Ascending aorta (tissue), 2 donors: ENCODE measurements at regions not wholly inside any gene's neighbourhood (a gene's known extent, or its start where the extent isn't known, plus 50 kb on each side); places are given as distances from the start of the nearest gene placed in this dataset.

Source experiments
- DNase-seq, 2 donors: peaks; one replicate each; pipeline ENCODE4 v3.0.0-alpha.2; 2019; ENCODE audit warnings: low spot score in 2 of 2
- H3K27ac ChIP-seq, 2 donors: fragments of 200-600 bp; sonication (generic); one replicate each; pipeline ENCODE4 v1.5.1; 2016 to 2017; ENCODE audit warnings: mild to moderate bottlenecking in 1 of 2
- H3K27me3 ChIP-seq: fragments of 200-600 bp; sonication (generic); one replicate; pipeline ENCODE4 v1.5.1; 2017
- H3K36me3 ChIP-seq, 2 donors: fragments of 200-600 bp; sonication (generic); one replicate each; pipeline ENCODE4 v1.5.1; 2016
- H3K4me1 ChIP-seq, 2 donors: fragments of 200-600 bp; sonication (generic); one replicate each; pipeline ENCODE4 v1.5.1; 2016 to 2017; ENCODE audit warnings: mild to moderate bottlenecking in 1 of 2
- H3K4me3 ChIP-seq, 2 donors: fragments of 200-600 bp; sonication (generic); one replicate each; pipeline ENCODE4 v1.5.1; 2016 to 2017; ENCODE audit warnings: mild to moderate bottlenecking in 1 of 2
- H3K9me3 ChIP-seq, 2 donors: fragments of 200-600 bp; sonication (generic); one replicate each; pipeline ENCODE4 v1.5.1; 2016
- intact Hi-C: fragments of 100-400 bp; cut with DNase I; formaldehyde crosslinking; loops from one replicate; pipeline ENCODE4 v1.15.1; 2023
- TF ChIP-seq, protein P1 (sequence below), 3 experiments: fragments of 200-600 bp in 2 of 3; fragments of 450-650 bp in 1 of 3; sonication (generic) in 2 of 3; IDR thresholded peaks; one replicate each; pipeline ENCODE4 v1.5.1; 2016 to 2019; ENCODE audit warnings: antibody characterized with exemption in 3 of 3, mild to moderate bottlenecking in 1 of 3, moderate library complexity in 1 of 3

DNA sequence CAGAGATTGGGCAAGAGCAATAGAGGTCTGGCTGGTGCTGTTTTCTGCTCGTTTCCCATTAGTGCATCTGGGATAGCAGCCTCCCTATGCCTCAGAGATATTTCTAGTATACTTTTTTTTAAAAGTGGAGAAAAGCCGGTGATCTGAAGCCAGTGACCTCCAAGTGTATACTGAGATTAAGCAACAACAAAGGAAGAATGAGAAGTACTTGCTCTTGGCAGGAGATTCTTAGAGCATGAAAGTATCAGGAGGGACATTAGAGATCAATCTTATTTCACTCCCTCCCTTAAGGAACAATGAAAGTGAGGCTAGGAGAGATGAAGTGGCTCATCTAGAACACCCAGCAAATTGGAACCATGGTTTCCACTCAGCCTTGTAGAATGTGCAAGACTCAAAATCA lies 423.3 kb downstream of the SOX2 start:
- TF ChIP-seq, protein P1, sequence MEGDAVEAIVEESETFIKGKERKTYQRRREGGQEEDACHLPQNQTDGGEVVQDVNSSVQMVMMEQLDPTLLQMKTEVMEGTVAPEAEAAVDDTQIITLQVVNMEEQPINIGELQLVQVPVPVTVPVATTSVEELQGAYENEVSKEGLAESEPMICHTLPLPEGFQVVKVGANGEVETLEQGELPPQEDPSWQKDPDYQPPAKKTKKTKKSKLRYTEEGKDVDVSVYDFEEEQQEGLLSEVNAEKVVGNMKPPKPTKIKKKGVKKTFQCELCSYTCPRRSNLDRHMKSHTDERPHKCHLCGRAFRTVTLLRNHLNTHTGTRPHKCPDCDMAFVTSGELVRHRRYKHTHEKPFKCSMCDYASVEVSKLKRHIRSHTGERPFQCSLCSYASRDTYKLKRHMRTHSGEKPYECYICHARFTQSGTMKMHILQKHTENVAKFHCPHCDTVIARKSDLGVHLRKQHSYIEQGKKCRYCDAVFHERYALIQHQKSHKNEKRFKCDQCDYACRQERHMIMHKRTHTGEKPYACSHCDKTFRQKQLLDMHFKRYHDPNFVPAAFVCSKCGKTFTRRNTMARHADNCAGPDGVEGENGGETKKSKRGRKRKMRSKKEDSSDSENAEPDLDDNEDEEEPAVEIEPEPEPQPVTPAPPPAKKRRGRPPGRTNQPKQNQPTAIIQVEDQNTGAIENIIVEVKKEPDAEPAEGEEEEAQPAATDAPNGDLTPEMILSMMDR (IDR thresholded peaks at IDR 0.05), result no peak
- intact Hi-C loops, result no loop called here
- no peak overlapping the region for H3K4me3 ChIP-seq
- no peaks in the 10 kb centered on the region for H3K4me1 ChIP-seq
- H3K27ac ChIP-seq, result no peak overlapping the region
- H3K9me3 ChIP-seq, result no peaks in the 10 kb centered on the region
- H3K27me3 ChIP-seq, result no peaks in the 10 kb centered on the region
- DNase-seq, result no peak
- H3K36me3 ChIP-seq, result no peaks in the 10 kb centered on the region

DNA sequence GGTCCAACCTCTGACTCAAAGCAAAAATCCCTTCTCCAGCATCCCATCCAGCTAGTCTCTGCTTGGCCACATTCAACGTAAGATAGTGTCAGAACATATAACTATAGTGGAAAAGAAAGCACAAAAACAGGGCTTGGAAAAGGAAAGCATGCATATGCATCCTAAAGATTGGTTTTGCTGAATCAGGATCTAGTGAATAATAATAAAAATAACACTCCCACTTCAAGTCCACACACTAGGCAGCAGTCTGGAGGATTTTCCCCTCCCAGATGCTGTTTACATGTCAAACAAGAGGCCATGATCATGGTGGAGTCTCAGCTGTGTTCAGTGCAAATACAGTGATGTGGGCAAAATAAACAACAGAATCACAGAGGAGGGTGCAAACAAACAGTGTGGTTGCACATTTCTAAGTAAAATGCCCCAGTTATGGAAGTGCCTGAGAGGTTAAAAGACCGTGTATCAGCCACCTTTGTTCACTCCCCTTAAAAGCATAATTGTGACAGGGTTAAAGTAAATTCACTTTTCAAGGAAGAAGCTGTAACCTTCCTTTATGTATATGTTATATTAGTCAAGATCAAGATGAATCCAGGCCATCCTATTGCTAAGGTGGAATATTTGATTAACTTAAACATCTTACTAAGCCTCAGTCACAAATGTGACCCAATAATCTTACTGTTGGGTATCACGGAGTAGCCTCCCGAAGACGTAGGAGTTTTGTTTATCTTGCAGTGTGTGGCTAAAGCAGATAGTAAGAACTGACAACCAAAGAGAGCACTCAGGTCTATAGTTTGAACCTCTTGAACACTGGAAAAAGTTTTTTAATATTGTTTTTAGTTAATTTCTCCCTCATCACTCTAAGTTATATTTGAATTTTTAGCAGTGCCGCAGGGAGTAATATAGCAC lies 424.5 kb downstream of the SOX2 start:
- TF ChIP-seq, protein P1 (IDR thresholded peaks at IDR 0.05), result no peak
- H3K4me3 ChIP-seq, result no peak overlapping the region
- no peak for DNase-seq
- H3K27me3 ChIP-seq, result no peaks in the 10 kb centered on the region
- H3K27ac ChIP-seq, result no peak overlapping the region
- H3K36me3 ChIP-seq, result no peaks in the 10 kb centered on the region
- no peaks in the 10 kb centered on the region for H3K9me3 ChIP-seq
- no peaks in the 10 kb centered on the region for H3K4me1 ChIP-seq
- intact Hi-C loops, result no loop called here

DNA sequence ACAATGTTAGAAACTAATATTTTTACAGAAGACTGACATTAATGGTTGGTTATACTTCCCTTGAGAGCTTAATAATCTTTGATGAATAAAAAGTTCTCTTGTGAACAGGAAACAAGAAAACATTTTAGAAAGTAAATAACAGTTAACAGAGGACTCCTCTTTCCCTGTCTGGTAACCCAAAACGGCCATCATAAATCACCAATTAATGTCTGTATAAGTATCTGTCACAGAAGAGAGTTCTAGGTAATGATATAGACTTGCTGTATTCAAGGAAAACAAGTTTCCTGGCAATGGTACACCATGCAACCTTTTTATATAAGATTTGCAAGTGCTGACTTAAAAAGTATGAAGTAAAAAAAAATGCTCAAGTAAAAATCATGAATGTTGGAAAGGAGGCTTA lies 426.7 kb downstream of the SOX2 start:
- TF ChIP-seq, protein P1 (IDR thresholded peaks at IDR 0.05), result no peak
- Histone ChIP-seq H3K27me3 (no peaks in the 10 kb centered on the region), H3K4me1 (no peaks in the 10 kb centered on the region), H3K9me3 (no peaks in the 10 kb centered on the region), H3K27ac (no peak overlapping the region), H3K36me3 (no peaks in the 10 kb centered on the region), H3K4me3 (no peak overlapping the region)
- no peak for DNase-seq
- intact Hi-C loops, result no loop called here

DNA sequence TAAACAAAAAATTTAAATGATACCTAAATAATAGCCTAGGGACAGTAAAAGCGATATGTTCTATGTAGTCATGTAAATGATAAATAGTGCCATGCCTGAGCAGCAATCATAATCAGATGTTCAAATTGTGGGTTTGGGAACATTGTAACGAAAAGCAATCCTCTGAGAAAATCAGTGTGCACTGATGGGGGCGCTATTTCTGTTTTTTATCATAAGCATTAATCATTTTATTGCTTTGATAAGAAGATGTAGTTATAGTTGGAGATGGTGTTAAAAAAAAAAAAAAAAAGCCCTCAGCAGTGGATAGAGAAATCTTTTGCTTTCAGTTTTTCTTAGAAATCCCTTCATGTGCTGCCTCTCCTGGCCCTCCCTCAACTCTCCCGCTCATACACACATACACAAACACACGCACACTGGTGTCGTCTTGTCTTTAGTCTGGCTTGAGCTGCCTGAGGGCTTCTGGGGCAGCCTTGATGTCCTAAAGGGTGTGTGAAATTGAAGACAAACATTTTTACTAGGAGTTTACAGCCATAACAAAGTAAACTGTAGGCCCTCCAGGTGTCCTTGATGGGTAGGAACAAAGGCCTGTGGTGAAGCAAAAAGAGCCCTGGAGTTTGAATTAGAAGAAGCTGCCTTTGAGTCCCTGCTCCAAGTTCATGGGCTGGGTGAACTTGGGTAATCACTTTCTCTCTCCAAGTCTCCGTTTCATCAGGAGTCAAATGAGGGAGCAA lies 428.1 kb downstream of the SOX2 start:
- H3K36me3 ChIP-seq, result no peaks in the 10 kb centered on the region
- no peaks in the 10 kb centered on the region for H3K4me1 ChIP-seq
- H3K9me3 ChIP-seq, result no peaks in the 10 kb centered on the region
- intact Hi-C loops, result no loop called here
- no peak overlapping the region for H3K27ac ChIP-seq
- no peak overlapping the region for H3K4me3 ChIP-seq
- H3K27me3 ChIP-seq, result no peaks in the 10 kb centered on the region
- TF ChIP-seq, protein P1 (IDR thresholded peaks at IDR 0.05), result no peak
- no peak for DNase-seq

DNA sequence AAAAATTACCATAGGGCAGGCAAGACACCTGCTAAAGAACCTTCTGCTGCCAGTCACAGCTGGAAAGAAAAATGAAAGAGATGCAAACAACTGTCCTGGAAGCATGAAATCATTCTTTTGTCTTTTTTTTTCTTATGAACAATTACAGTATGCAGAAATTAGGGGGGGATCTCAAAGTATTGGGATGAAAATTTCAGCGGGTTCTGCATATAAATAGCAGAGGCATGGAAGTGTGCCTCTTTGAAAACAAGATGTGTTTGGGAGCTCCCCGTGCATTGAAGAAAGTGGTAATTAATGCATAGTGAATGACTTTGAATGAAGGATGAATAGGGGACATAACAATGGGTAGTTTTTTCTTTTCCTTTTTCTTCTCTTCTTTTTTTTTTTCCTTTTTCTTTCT lies 431.2 kb downstream of the SOX2 start:
- Histone ChIP-seq H3K4me3 (no peak overlapping the region), H3K27ac (no peak overlapping the region), H3K4me1 (no peaks in the 10 kb centered on the region), H3K27me3 (no peaks in the 10 kb centered on the region), H3K36me3 (no peaks in the 10 kb centered on the region), H3K9me3 (no peaks in the 10 kb centered on the region)
- intact Hi-C loops, result no loop called here
- TF ChIP-seq, protein P1 (IDR thresholded peaks at IDR 0.05), result no peak
- no peak for DNase-seq
